HG03354 (cell line): ENCODE measurements at regions not wholly inside any gene's neighbourhood (a gene's known extent, or its start where the extent isn't known, plus 50 kb on each side); places are given as distances from the start of the nearest gene placed in this dataset.

Source experiments
- ATAC-seq: cut with Tn5 transposase; IDR thresholded peaks from one replicate; pipeline ENCODE4 v1.9.1; 2021; ENCODE audit warnings: mild to moderate bottlenecking; ENCODE audit not compliant: unreplicated experiment, poor library complexity, severe bottlenecking

DNA sequence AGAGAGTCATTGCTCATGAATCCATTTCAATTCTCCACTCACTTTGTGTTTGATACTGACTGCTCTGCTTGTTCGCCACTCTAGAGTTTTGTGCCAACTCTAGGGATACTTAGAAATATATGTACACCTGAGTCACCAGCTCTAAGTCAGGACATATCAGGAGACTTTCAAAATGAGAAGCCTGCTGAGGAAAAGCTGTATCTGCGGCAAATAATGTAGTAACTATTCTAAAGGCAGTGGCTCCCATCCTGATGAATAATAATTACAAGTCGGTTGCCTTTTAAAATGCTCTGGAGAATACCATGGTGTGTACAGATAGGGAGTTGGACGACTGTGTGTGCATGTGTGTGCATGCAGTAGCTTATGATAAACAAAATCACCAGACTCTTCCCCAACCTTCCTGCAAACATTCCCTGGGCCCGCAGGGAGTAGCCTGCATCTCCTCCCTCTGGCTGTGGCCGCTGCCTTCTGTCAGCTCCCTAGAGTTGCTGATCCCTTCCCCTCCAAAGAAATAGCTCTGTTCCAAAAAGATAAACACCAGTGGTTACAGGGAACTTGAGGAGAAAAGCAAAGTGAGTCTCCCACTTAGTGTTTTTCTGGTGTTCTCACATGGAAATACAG, 346.3 kb upstream of the UMPS start:
- no peak for ATAC-seq

DNA sequence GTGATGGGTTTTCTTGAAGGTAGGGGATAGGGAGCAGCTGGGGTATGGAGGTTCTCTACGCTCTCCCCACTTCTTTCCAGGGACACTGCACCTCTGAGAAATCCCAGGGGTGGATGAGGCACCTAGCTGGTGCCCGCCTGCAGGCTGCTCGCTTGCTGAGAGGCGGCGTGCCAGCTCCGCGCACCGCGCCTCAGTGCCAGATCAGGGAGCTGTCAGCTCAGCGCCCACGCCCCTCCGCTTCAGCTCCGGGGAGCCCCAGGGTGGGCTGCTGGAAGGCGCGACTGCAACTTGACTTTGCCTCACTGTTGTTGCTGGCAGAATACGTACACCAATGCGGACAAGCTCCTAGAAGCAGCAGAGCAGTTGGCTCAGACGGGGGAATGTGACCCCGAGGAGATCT, 345.7 kb upstream of the UMPS start:
- no peak for ATAC-seq

DNA sequence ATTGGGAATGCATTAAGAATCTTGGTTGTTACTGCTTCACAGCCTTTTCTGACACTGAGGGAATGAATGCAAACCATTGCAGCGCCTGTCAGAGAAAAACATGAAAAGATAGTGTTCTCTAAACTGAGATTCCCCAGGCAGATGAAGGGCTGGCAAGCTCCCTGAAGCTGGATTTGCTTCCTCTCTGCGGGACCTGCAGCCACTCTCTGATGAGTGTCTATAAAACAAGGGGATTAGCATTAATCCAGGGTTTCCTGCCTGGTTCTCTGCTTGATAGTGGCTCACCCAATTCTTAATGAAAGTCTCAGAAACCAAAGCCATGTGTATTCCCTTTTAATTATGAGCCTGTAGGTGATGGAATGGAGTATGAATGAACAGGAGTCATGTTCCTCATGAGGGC, 344.3 kb upstream of the UMPS start:
- no peak for ATAC-seq

DNA sequence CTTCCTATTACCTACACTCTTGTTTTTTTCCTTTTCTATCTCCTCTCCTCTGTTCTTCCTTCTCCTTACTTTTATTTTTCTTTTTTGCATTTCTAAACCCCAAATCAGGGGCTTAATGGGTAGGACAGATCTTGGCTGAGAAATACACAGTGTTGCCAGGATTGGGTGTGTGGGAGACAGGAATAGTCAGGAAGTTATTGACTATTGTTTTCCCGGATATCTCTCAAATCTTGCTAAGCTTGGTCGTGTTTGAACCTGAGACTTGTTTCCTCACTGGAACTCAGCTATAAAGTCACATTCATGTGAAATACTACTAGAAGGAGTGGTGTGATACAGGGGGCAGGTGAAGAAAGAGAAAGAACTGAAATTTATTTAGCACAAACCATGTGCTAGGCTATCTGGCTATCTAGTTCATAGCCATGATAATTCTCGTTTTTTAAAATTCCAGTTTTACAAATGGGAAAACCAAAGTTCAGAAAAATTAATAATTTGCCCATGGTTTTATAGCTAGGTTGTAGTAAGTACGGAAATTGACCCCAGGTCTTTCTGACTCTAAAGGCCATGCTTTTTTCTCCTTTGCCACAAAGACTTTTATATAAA, 343.2 kb upstream of the UMPS start:
- no peak for ATAC-seq

DNA sequence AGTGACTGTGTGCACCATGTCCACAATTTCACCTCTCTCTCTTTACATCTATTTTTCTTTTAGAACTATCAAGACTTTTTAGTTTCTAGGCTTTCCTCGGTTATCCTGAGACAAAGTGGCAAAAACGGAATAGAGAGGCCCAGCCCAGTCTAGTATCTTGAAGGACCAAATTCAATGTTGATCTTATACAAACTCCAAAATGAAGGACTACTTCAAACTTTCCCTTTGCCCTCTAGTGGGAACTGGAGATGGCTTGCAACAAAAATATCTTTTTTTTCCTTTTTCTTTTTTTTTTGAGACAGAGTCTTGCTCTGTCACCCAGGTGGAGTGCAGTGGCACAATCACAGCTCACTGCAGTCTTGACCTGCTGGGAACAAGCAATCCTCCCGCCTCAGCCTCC, 338.5 kb upstream of the UMPS start:
- no peak for ATAC-seq

DNA sequence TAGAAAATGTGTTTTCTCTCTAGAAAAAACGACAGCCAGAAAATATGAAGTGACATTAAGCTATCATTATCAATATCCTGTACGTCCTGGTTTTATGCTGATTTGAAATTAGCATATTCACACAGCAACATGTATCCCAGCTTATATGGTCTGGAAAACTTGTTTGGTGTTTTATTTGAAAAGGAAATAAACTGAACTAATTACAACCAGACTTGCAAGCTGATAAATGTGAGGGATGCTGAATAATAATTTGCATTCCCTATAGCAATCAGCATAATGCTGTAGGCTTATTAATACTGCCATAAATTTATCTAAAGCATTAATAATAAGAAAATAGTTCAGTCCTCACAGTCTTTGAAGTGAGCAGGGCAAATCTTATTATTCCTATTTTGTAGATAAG, 336.9 kb upstream of the UMPS start:
- ATAC-seq, result no peak

DNA sequence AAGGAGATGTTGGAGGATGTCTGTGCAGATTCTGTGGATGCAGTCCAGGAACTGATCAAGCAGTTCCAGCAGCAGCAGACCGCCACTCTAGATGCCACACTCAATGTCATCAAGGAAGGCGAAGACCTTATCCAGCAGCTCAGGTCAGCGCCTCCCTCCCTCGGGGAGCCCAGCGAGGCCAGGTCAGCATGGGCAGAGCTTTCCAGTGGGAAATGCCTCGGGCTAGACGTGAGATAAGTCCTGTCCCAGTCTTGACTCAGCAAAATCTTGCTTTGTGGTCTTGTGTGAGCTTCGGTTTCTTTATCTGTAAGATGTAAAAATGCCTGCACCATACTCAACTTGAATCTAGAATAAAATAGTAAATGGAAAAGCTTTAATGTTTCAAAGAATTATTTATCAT, 335.1 kb upstream of the UMPS start:
- no peak for ATAC-seq

DNA sequence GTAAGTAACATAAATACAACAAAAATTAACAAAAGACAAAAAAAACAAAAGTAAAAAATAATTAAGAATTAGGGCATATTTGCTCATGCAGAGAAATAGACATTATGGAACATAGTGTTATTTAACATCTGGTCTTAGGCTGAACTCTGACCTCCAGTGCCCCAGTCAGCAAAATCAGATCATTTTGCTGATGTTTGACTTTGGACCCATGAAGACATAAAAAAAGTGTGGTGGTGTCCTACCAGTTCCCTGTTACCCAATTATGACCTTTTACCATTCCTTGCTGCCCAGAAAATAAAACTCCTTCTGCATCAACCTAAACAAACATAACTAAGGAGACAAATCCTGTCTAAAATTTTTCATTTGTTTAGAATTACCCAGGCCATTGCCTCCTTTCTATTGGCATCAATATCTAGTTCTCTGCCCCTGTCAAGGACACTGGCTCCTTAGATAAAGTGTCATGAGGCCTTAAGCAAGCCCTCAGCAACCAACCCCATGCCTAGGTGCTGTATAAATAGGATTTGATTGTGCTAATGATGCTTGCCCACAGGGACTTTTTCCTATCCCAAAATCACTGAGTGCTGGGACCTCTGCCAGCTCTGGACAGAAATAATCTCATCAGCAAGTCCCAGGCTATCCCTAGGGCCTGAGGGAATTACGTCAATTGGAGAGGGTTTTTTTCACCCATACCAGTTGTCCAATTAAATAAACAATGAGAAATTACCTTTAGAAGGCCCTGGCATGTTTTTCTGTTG, 334.5 kb upstream of the UMPS start:
- no peak for ATAC-seq

DNA sequence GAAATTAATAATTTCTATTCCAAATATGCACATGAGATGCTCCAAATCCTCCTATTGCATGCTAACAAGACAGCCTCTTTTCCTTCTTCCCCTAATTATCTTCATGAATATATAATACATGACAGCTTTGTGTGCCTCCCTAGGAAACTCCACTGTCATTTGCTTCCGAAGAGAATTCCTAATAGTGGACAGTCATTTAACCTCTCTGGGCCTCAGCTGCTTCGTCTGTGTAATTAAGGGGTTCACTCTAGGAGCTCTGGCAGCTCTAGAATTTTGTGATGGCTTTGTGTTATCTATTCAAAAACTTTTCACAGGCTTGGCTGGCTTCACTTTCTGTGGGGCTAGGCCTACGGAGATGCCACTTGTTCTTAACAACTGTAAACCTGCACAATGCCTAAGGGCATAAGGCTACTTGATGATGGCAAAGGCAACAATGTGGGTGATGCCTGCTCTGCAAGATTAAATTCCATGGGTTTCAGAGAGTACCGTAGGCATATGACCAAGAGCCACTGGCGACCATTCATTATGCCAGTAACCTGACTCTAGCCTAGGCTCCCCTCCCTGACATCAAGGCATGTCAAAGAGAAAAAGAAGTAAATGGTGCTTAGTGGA, 333.8 kb upstream of the UMPS start:
- ATAC-seq, result no peak

DNA sequence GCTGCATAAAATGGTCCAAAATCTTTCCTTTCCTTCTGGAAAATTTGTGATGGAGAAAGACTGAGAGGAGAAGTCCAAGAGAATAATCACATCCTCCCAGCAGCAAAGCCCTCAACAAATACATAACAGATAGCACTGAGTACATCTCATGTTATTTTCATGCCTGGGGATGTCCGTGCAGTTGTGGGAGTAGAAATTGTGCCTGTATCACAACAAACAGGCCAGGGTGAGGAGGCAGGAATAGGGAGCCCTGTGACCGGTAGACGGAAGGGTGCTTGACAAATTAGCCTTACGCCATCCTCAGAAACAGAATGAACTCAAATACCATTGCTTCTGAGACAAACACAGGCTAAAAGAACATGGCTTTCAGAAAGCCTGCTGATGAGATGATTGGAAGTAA, 333.2 kb upstream of the UMPS start:
- no peak for ATAC-seq

DNA sequence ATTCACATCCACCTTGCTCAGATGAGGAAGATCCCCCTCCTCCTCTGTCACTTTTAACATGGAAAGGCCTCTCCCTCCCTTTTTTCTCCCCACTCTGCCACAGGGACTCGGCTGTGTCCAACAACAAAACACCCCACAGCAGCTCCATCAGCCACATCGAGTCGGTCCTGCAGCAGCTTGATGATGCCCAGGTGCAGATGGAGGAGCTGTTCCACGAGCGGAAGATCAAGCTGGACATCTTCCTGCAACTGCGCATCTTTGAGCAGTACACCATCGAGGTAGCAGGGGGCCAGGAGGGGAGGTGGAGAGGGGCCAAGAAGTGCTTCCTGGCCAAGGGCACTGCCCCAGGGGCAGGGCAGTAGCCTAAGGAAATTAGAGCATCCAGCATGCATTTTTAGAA, 331.7 kb upstream of the UMPS start:
- no peak for ATAC-seq

DNA sequence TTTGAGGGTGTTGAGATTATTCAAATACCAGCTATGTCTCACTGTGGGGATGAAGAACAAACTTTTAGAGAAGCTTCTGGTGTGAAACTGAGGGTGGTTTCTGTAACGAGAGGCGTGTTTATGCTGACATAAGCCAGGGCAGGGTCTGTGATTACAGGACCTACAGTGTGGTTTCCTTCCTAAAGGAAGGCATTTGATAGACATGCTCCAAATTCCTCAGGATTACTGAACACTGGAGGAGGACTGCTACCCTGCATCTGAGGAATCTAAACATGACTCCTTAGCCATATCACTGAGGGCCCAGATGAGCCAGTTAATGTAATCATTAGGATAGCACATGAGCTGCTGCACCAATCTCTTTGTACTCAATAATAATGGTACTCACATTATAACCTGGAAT, 328.4 kb upstream of the UMPS start:
- ATAC-seq, result no peak

DNA sequence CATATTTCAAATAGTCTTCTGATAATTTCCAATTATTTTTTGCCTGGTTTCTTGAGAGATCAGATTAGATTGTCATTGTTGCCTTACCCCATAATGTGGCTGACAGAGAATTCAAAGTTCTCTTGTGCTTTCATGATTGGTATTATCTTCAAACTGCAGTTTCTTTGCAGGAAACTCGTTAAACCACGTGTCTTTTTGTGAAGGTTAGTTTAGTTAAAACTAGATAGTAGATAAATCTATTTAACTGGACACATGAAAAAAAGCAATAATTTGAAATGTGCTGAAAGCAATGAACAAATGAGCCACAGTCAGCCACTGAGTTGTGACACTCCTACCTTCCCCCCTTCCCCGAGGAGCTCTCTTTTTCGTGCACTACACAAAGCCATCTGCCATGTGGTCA, 327.5 kb upstream of the UMPS start:
- no peak for ATAC-seq

DNA sequence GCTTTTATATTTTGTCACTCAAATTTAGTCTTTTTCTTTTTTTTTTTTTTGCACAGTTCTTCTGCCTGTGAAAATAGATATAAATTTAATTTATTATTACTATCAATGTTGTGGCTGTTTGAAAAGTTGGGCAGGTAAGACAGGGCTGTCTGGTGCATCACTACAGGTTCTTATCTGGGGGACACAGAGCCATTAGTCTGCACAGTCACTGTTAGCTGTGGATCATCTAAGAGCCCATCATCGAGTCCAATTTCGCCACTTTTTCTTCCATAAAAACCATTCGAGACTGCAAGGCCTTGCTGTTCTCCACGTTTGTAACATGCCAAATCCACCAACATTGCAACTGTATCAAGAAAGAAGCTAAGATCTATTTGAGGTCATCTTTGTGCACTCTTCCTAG, 325.6 kb upstream of the UMPS start:
- ATAC-seq, result no peak

DNA sequence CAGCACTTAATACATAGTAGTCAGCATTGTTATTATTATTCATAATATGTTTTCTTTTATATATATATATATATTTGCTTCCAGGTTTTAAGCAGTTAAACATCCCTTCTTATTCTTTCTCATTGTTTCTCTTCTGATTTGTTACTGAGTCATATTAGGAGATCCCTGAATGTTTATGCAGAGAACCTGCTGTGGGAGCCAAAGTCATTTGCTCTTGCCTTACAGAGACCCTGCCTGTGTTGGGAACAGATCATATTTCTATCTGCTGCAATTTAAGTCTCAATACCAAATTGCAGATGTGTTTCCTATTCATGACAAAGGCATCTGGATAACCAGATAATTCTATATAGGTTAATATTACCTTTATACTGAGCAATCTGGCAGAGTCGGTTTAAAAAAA, 323.0 kb upstream of the UMPS start:
- no peak for ATAC-seq

DNA sequence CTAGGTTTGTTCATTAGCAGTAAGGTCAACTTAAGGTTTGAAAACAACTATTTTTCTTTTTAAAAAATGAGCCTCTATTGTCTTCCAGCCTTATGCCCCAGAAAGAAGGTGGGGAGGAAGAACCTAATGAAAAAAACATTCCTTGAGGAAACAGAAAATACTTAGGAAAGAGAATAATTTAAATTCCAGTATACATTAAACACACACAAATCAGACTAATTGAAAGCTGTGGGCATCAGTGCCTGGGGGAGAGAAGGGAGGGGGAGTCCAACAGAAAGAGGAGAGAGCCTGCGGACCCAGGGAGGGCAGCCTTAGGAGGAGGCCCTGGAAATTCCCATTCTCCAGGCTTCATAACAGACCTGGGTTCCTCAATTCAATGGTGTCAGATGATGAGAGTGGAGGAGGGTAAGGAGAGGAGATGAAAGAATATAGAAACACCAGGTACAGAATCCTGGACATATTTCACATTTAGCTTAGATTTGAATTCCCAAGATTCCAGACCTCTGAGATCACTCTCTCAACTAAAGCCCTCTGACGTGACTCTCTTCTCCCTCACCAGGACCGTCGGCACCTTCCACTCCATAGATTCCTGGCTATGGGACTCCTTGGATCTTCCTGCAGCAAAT, 320.5 kb upstream of the UMPS start:
- no peak for ATAC-seq

DNA sequence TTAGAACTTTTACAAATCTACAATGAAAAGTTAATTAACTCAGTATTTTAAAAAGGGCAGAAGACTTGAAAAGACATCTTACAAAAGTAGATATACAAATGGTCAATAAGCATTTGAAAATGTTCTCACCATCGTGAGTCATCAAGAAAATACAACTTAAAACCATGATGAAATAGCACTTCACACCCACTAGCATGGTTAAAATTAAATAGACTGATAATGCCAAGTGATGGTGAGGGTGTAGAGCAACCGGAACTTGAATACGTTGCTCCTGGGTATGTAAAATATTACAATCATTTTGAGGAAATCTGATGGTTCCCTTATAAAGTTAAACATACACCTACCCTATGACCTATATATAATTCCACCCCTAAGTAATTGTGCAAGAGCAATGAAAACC, 319.8 kb upstream of the UMPS start:
- ATAC-seq, result no peak

DNA sequence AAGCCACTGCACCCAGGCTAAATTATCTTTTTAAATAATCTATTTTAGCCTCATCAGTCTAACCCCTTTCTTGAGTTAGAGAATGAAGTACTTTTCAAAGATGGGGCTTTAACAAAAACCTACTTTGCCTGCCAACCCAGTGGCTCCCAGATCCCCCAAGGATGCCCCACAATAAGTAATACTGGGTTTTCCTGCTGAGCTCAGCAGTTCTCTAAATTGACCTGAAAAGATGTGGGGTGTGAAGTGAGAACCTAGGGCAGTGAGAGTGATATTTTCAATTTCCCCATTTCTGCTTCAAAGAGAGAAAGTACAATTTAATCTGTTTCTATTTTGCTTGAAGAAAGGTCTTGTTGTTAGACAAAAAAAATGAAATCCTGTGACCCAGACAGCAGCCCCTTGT, 318.5 kb upstream of the UMPS start:
- ATAC-seq, result no peak

DNA sequence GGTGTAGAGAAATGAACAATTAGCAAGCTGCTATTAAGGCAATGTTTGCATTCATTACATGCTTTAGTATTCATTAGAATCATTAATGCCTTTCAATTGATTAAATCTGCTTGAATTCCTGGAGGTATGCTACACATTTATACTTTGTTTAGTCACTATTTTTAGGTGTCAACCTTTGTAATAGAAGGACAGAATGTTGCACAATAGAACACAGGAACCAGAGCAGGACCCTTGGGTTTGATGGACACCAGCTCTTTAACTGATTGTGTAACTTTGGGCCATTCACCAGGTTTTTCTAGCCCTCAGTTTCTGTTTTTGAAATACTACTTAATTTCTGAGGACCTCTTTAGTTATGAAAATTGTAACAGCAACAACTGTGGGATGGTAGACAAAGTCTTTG, 317.6 kb upstream of the UMPS start:
- no peak for ATAC-seq

DNA sequence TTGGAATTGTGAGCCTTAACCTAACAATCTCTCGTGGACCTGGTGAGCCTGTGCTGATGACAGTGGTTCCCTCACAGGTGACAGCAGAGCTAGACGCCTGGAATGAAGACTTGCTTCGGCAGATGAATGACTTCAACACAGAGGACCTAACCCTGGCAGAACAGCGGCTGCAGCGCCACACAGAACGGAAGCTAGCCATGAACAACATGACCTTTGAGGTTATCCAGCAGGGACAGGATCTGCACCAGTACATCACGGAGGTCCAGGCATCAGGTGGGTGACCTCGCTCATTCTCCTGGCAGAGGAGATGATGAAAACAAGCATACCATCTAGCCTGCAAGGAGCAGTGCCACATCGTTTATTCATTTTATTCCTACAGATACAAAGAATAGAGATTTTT, 316.9 kb upstream of the UMPS start:
- ATAC-seq, result no peak
